Endothelial cell of umbilical vein (primary cell): ENCODE measurements at regions not wholly inside any gene's neighbourhood (a gene's known extent, or its start where the extent isn't known, plus 50 kb on each side); places are given as distances from the start of the nearest gene placed in this dataset.

Source experiments
- CTCF ChIP-seq, 2 donors: IDR thresholded peaks; 1 replicate in 1 of 2; 2 replicates in 1 of 2; pipeline ENCODE4 v1.5.1; 2011; ENCODE audit warnings: low read length in 2 of 2, mild to moderate bottlenecking in 2 of 2, moderate library complexity in 2 of 2, control low read depth in 1 of 2, inconsistent platforms in 1 of 2, low read depth in 1 of 2; ENCODE audit not compliant: insufficient read depth in 1 of 2; ENCODE audit errors: extremely low read depth in 1 of 2
- EZH2 ChIP-seq: IDR thresholded peaks from 2 replicates; pipeline ENCODE4 v1.6.1; 2012; ENCODE audit warnings: borderline replicate concordance, low read depth, mild to moderate bottlenecking, moderate library complexity, low read length, inconsistent platforms; ENCODE audit not compliant: severe bottlenecking
- FOS ChIP-seq: IDR thresholded peaks from 2 replicates; pipeline ENCODE4 v1.6.1; 2011; ENCODE audit warnings: mild to moderate bottlenecking, low read length, moderate library complexity, borderline replicate concordance; ENCODE audit not compliant: insufficient read depth
- GATA2 ChIP-seq: IDR thresholded peaks from 2 replicates; pipeline ENCODE4 v1.7.0; 2011; ENCODE audit warnings: low read depth, mild to moderate bottlenecking, moderate library complexity, mixed read lengths, low read length; ENCODE audit not compliant: insufficient read length, insufficient read depth
- JUN ChIP-seq: IDR thresholded peaks from 2 replicates; pipeline ENCODE4 v1.6.1; 2011; ENCODE audit warnings: borderline replicate concordance, low read depth; ENCODE audit not compliant: insufficient read length, insufficient read depth
- MAX ChIP-seq: IDR thresholded peaks from 2 replicates; pipeline ENCODE4 v1.6.1; 2011; ENCODE audit not compliant: insufficient read depth, insufficient read length
- MYC ChIP-seq: IDR thresholded peaks from one replicate; pipeline ENCODE4 v1.6.1; 2011; ENCODE audit warnings: mild to moderate bottlenecking, low read depth, low read length
- POLR2A ChIP-seq: IDR thresholded peaks from 2 replicates; pipeline ENCODE4 v1.6.1; 2012; ENCODE audit warnings: low read depth, mild to moderate bottlenecking, control low read depth, low read length
- POLR2AphosphoS5 ChIP-seq: IDR thresholded peaks from 2 replicates; pipeline ENCODE4 v1.6.1; 2012; ENCODE audit warnings: low read depth, mild to moderate bottlenecking, control low read depth, low read length, moderate library complexity; ENCODE audit not compliant: insufficient read depth

DNA sequence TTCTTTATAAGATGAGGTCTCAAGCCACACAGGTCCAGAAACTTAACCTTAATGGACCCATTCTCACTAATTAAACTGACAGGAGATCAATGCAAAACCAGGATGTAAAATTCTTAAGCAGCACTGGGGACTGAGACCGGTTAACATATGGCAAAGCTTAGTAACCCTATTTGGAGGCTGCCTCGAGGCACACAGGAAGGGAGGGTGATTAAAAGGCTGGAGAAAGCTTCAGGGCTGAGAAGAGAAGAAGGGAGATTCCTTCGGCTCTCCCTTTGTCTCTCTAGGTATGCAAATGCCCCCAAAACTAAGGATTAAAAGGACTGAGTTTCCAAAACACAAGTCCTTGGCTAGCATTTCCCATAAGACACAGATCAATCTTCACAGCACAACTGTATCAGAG, 120.8 kb upstream of the DSCAM start:
- TF ChIP-seq POLR2A (no peak), CTCF (IDR thresholded peaks at IDR 0.05; ENCODE audit: extremely low read depth in 1 of 2, insufficient read depth in 1 of 2, low read depth in 1 of 2, low read length in 2 of 2) (no peak), MAX (no peak), EZH2 (no peak), JUN (no peak), POLR2AphosphoS5 (no peak), MYC (no peak), GATA2 (no peak), FOS (no peak)
